NCI-H128 (cell line): ENCODE measurements at regions not wholly inside any gene's neighbourhood (a gene's known extent, or its start where the extent isn't known, plus 50 kb on each side); places are given as distances from the start of the nearest gene placed in this dataset.

ENCODE experiments used
- DNase-seq: peaks from one replicate; lab custom pipeline; 2025; ENCODE audit not compliant: unreplicated experiment; lab: John Stamatoyannopoulos, UW

GRCh38 chr5:35282810-35283209 lies 52.5 kb upstream of the PRLR start:
- DNase-seq, result no peak

- no peak for DNase-seq
These were observed 51.3 kb upstream of the PRLR start for GRCh38 chr5:35281613-35282012.
